Vagina (tissue), 2 donors: ENCODE measurements at regions not wholly inside any gene's neighbourhood (a gene's known extent, or its start where the extent isn't known, plus 50 kb on each side); places are given as distances from the start of the nearest gene placed in this dataset.

Experiments used
- DNase-seq, 2 donors: peaks; one replicate each; pipeline ENCODE4 v3.0.0-alpha.2; 2017; ENCODE audit errors: extremely low spot score in 2 of 2
- H3K27ac ChIP-seq: fragments of 200-600 bp; sonication (generic); one replicate; pipeline ENCODE4 v1.5.1; 2019
- H3K27me3 ChIP-seq: fragments of 200-600 bp; sonication (generic); one replicate; pipeline ENCODE4 v1.5.1; 2019
- H3K36me3 ChIP-seq, 2 donors: fragments of 200-600 bp; sonication (generic); one replicate each; pipeline ENCODE4 v1.5.1; 2017 to 2019
- H3K4me1 ChIP-seq: fragments of 200-600 bp; sonication (generic); one replicate; pipeline ENCODE4 v1.5.1; 2019
- H3K4me3 ChIP-seq, 2 donors: fragments of 200-600 bp; sonication (generic); 1 replicate in 1 of 2; 2 replicates in 1 of 2; pipeline ENCODE4 v1.5.1; 2016 to 2019
- H3K9me3 ChIP-seq: fragments of 200-600 bp; sonication (generic); one replicate; pipeline ENCODE4 v1.5.1; 2019
- CTCF ChIP-seq, 3 experiments: fragments of 450-650 bp in 2 of 3; fragments of 200-600 bp in 1 of 3; sonication (generic) in 1 of 3; IDR thresholded peaks; one replicate each; pipeline ENCODE4 v1.5.1; 2017 to 2019; ENCODE audit warnings: antibody characterized with exemption in 3 of 3, mild to moderate bottlenecking in 2 of 3, moderate library complexity in 2 of 3
- POLR2A ChIP-seq, 2 donors: fragments of 450-650 bp; IDR thresholded peaks; one replicate each; pipeline ENCODE4 v1.6.1; 2017; ENCODE audit warnings: antibody characterized with exemption in 2 of 2, mild to moderate bottlenecking in 2 of 2, moderate library complexity in 2 of 2
- POLR2AphosphoS5 ChIP-seq, 2 donors: sonication (generic); formaldehyde crosslinking; IDR thresholded peaks; one replicate each; pipeline ENCODE4 v1.9.0; 2017; ENCODE audit warnings: antibody characterized with exemption in 2 of 2, mild to moderate bottlenecking in 2 of 2, low read depth in 1 of 2; ENCODE audit not compliant: insufficient read depth in 1 of 2
- intact Hi-C: fragments of 100-400 bp; cut with DNase I; formaldehyde crosslinking; loops from one replicate; pipeline ENCODE4 v1.15.1; 2023

- no peak overlapping the region for H3K4me3 ChIP-seq
- intact Hi-C loops, result no loop called here
- no peaks in the 10 kb centered on the region for H3K4me1 ChIP-seq
- no peak overlapping the region for H3K27ac ChIP-seq
- no peaks in the 10 kb centered on the region for H3K36me3 ChIP-seq
- no peak for DNase-seq
- H3K27me3 ChIP-seq, result no peaks in the 10 kb centered on the region
- H3K9me3 ChIP-seq, result no peaks in the 10 kb centered on the region
- TF ChIP-seq POLR2AphosphoS5 (IDR thresholded peaks at IDR 0.05; ENCODE audit: insufficient read depth in 1 of 2, low read depth in 1 of 2), result no peak
- no peak for TF ChIP-seq POLR2A (IDR thresholded peaks at IDR 0.05)
- no peak for TF ChIP-seq CTCF (IDR thresholded peaks at IDR 0.05)
Measured at GRCh38 chr14:104271391-104271790, 133.0 kb downstream of the KIF26A start.

DNA sequence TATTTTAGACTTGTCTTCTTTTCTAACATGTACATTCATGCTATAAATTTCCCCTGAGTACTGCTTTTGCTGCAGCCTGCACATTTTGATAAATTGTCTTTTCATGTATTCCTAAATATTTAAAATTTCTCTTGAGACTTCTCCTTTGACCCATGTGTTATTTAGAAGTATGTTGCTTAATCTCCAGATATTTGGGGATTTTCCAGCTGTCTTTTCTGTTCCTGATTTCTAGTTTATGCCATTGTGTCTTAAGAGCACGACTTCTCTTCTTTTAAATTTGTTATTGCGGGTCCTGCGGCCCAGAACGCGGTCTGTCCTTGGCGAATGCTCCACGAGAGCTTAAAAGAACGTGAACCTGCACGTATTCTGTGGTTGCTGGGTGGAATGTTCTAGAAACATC, 136.4 kb downstream of the KIF26A start:
- H3K27ac ChIP-seq, result no peak overlapping the region
- no peaks in the 10 kb centered on the region for H3K9me3 ChIP-seq
- H3K27me3 ChIP-seq, result no peaks in the 10 kb centered on the region
- intact Hi-C loops, result no loop called here
- no peak overlapping the region for H3K4me3 ChIP-seq
- DNase-seq, result no peak
- no peaks in the 10 kb centered on the region for H3K36me3 ChIP-seq
- TF ChIP-seq POLR2A (IDR thresholded peaks at IDR 0.05), result no peak
- TF ChIP-seq POLR2AphosphoS5 (IDR thresholded peaks at IDR 0.05; ENCODE audit: insufficient read depth in 1 of 2, low read depth in 1 of 2), result no peak
- TF ChIP-seq CTCF (IDR thresholded peaks at IDR 0.05), result no peak
- no peaks in the 10 kb centered on the region for H3K4me1 ChIP-seq

GRCh38 chr14:104277416-104278213, 139.2 kb downstream of the KIF26A start:
- TF ChIP-seq POLR2AphosphoS5 (IDR thresholded peaks at IDR 0.05; ENCODE audit: insufficient read depth in 1 of 2, low read depth in 1 of 2) (no peak), CTCF (IDR thresholded peaks at IDR 0.05) (no peak), POLR2A (IDR thresholded peaks at IDR 0.05) (no peak)
- H3K9me3 ChIP-seq, result no peaks in the 10 kb centered on the region
- no peak overlapping the region for H3K27ac ChIP-seq
- no peaks in the 10 kb centered on the region for H3K36me3 ChIP-seq
- H3K4me3 ChIP-seq, result no peak overlapping the region
- H3K27me3 ChIP-seq, result no peaks in the 10 kb centered on the region
- no peak for DNase-seq
- no peaks in the 10 kb centered on the region for H3K4me1 ChIP-seq
- intact Hi-C loops, result no loop called here

- intact Hi-C loops, result no loop called here
- TF ChIP-seq CTCF (IDR thresholded peaks at IDR 0.05) (no peak), POLR2AphosphoS5 (IDR thresholded peaks at IDR 0.05; ENCODE audit: insufficient read depth in 1 of 2, low read depth in 1 of 2) (no peak), POLR2A (IDR thresholded peaks at IDR 0.05) (no peak)
Measured at GRCh38 chr14:104278214-104278534, 139.8 kb downstream of the KIF26A start.

GRCh38 chr14:104280085-104280901, 141.9 kb downstream of the KIF26A start:
- no peak for TF ChIP-seq POLR2AphosphoS5 (IDR thresholded peaks at IDR 0.05; ENCODE audit: insufficient read depth in 1 of 2, low read depth in 1 of 2)
- no peak for TF ChIP-seq POLR2A (IDR thresholded peaks at IDR 0.05)
- TF ChIP-seq CTCF (IDR thresholded peaks at IDR 0.05), result no peak
- intact Hi-C loops, result no loop called here

More at GRCh38 chr14:104278214-104278534, 139.8 kb downstream of the KIF26A start:
- Histone ChIP-seq H3K27ac (no peak overlapping the region), H3K4me3 (no peak overlapping the region), H3K4me1 (no peaks in the 10 kb centered on the region), H3K27me3 (no peaks in the 10 kb centered on the region), H3K36me3 (no peaks in the 10 kb centered on the region), H3K9me3 (no peaks in the 10 kb centered on the region)
- DNase-seq, result no peak

More at GRCh38 chr14:104280085-104280901, 141.9 kb downstream of the KIF26A start:
- H3K9me3 ChIP-seq, result no peaks in the 10 kb centered on the region
- H3K27me3 ChIP-seq, result no peaks in the 10 kb centered on the region
- no peak overlapping the region for H3K27ac ChIP-seq
- no peaks in the 10 kb centered on the region for H3K36me3 ChIP-seq
- DNase-seq, result no peak
- H3K4me3 ChIP-seq, result no peak overlapping the region
- no peaks in the 10 kb centered on the region for H3K4me1 ChIP-seq
